OCI-M2 (cell line): ENCODE measurements at regions not wholly inside any gene's neighbourhood (a gene's known extent, or its start where the extent isn't known, plus 50 kb on each side); places are given as distances from the start of the nearest gene placed in this dataset.

Experiments used
- DNase-seq: peaks from one replicate; lab custom pipeline; 2025; ENCODE audit not compliant: unreplicated experiment; lab: John Stamatoyannopoulos, UW

DNA sequence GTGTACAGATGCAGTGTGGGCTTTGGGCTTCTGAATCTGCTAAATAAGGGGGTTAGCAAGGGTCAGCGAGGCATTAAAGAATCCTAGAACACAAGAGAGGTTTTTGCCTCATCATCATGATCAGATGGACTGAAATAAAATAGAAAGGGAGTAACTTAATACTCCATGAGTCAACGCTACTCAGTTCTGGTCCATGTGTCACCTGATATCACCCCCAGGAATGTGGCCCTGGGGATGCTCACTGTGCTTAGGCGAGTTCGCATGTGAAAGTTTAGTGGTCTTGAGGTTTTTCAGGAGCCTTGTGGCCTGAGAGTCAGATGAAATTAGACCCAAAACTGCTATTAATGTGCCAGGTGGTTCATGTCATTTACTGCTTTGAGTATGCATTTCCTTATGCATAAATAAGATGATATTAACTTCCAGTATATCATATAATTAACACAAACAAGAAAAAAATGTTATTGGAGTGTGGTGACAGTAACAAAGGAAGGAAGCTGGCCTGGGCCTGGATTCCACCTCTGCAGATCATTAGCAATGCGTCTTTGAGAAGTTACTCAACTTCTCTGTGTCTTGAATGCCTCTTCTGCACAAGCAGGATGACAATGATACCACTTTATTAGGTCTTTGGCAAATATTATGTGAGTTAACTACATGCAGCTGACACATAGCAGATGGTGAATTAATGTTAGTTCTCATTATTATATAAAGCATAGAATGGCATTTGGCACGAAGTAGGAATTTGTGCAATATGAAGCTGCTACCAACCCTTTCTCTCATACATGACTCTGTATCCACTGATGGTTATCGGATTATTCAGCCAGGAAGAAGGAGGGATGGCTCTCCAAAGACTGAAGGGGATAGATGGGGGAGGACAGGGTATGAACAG lies 1272.6 kb downstream of the AACS start:
- DNase-seq, result no peak

GRCh38 chr12:126342866-126343265 lies 1277.6 kb downstream of the AACS start:
- DNase-seq, result no peak

DNA sequence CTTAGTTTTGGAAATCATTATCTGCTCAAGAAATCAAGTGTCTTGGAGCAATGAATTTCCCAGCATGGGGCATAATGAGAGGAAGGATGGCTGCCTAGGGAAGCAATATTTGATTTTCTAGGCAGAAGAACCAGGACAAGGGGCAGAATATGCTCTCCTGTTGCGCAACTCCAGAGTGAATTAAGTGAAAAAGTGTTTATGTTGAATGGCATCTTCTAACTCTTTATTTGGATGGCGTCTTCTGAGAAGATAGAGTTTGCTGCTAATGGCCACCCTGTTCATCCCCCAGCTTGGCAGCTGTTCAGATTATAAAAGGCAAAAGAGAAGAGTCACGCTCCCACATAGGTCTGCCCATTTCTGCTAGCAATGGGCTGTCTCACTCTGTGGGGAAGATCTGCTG lies 1278.1 kb downstream of the AACS start:
- DNase-seq, result no peak

DNA sequence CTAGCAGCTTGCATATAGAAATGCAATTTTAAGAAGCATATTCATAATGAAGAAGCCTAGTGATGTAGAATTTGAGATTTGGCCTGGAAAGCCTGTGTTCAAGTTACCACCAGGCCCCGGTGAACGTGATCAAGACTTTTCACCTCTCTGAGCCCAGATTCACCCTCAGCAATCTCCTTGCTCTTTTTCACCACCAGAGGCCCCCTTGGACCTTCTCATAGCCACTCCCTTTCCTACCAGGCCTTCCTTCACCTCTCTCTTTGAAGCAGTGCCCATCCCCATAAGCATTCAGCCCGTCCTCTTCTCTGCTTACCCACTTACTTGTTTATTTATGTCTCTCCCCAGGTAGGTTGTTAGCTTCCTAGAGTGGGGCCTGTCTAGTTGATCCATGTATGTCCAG lies 1280.9 kb downstream of the AACS start:
- no peak for DNase-seq

GRCh38 chr12:126347421-126347820 lies 1282.2 kb downstream of the AACS start:
- DNase-seq, result no peak

DNA sequence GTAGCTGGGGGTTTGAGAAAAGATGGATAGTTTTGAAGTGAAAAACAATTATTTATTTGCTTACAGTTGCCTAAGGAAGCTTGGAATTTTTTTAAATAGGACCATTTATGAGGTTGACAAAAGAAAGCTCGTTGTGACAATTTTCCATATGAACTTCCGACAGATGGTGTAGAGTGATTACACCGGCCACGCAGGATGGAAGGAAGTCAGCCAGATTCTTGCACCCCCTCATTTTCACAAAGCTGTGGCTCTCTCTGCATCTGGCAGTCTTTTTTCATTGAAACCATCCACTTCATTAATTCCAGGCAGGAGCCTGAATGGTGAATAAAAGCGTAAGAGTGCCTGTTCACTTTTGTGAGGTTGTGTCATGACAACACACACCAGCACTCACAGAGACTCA lies 1284.1 kb downstream of the AACS start:
- DNase-seq, result no peak

- no peak for DNase-seq
These were observed 1288.4 kb downstream of the AACS start for GRCh38 chr12:126353604-126354003.

DNA sequence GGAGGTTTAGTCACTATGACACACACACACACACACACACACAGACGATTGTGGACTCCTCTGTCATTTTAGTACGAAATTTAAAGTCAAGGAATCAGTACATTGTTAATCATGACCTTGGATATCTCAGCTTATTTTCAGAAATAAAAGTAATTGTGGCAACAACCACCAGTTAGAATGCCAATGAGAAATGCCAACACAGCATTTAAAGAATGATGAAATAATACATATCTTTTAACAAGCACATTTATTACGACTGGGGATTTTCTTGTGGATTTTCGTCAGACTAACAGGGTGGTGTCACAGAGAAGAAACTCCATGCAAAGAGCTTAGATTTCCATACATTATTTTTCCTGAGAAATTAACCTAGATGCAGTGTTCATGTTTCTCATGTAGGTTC lies 1289.4 kb downstream of the AACS start:
- DNase-seq, result no peak

DNA sequence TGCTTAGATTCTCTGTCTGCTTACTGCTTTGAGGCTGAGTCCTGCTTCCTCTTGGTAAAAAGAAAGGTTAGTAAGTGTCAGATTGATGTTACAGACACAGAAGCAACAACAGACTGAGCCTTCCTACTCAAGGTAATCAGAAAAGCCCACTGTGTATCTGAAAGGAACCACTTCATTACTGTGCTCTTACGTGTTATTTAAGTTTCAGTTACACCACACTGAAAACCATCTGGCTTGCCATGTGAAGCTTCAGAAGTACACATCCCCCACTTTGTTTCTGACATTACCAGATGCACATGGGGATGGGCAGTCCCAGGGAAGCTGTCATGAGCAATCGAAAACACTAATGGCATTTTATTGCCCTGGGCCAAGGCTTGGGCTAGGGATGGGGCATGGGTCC lies 1290.1 kb downstream of the AACS start:
- DNase-seq, result no peak

DNA sequence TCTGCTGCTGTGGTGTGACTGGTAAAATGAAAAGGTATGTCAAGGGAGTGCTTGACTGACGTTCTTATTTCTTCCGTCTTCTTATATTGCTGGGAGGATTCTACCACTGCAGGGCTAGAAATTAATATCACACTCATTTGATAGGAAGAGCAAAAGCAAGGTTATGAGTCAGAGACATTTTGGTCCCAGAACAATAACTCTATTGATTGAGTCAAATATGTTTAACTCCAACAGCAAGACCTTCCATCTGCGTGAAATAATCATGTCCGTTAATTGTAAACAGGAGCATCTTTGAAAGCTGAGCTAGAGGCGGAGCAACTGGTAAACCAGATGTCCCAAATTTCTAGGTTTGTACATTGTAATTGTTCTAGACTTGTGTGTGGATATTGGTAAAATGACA lies 1293.6 kb downstream of the AACS start:
- DNase-seq, result no peak

DNA sequence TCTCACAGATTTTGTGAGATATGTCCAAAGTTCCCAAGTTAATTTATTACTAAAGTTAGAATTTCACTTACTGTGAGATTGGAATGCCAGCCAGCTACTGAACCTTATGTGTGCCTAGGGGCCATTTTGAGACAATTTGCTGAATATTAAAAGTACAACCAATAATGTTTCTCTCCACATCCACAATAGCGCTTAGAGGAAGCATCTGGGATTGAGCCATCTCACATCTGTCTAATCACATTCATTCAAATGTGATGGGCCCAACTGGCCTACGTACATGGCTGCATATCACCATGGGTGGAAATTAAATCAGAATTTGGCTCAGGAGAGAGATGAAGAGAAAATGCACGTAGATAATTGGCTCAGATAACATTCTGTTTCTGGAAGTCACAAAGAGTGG lies 1294.0 kb downstream of the AACS start:
- DNase-seq, result no peak

- no peak for DNase-seq
These were observed 1296.6 kb downstream of the AACS start for GRCh38 chr12:126361804-126362203.

- DNase-seq, result no peak
These were observed 1297.3 kb downstream of the AACS start for GRCh38 chr12:126362493-126362892.

GRCh38 chr12:126362964-126363363 lies 1297.7 kb downstream of the AACS start:
- no peak for DNase-seq

- no peak for DNase-seq
These were observed 1304.5 kb downstream of the AACS start for GRCh38 chr12:126369487-126370463.

DNA sequence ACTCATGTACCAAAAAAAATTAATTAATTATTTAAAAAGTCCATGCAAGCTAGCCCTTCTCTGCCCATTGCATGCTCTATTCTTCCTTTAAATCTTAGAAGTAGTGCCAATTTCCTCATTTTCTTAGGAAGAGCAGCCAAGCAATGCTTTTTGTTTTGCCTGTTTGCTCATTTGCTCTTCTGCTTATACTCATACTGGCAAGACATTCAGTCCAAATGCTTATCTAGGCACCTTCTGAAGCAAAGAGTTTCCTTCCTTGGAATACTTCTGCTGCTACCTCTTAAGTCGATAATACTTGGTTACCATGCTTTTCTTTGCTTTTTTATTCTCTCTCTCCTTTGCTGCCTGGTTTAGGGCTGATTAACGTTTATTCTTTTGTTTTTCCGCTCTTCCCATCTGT lies 1318.3 kb downstream of the AACS start:
- DNase-seq, result no peak

- no peak for DNase-seq
These were observed 1318.9 kb downstream of the AACS start for GRCh38 chr12:126384026-126384564.

DNA sequence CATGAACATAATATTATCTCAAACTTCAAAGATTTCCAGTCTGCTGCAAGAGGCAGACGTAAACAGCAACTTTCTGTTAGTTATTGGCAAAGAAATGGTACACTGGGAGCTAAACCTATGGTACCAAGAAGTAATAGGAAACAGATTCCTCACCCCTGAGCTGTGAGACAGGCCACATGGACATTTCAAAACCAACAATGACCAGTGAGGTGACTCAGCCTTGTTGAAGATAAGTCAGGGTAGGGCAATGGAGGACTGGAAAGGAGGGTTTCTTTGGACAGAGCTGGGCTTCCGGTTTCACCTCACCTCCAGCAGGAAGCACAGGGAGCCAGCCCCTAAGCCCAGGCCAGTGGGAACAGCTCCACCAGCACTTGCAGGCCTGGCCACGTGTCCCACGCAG lies 1320.5 kb downstream of the AACS start:
- DNase-seq, result no peak

- DNase-seq, result no peak
These were observed 1324.1 kb downstream of the AACS start for GRCh38 chr12:126389220-126389841.

DNA sequence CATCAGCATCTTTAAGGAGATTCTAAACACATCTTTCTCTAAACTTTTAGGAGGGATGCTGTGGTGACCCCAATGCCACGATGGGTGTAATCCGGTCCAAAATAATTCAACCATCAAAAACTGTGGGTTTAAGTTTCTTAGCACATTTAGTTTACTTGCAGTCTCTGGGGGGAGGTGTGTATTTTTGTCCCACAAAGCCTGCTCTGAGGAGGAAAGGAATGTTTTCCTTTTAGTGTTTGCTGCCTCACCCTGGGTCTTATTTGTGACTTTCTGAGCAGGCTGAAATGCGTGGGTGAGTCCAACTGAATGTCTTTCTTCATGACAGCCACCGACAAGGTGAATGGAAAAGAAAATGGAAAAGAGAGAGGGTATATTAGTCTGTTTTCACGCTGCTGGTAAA lies 1324.7 kb downstream of the AACS start:
- no peak for DNase-seq

DNA sequence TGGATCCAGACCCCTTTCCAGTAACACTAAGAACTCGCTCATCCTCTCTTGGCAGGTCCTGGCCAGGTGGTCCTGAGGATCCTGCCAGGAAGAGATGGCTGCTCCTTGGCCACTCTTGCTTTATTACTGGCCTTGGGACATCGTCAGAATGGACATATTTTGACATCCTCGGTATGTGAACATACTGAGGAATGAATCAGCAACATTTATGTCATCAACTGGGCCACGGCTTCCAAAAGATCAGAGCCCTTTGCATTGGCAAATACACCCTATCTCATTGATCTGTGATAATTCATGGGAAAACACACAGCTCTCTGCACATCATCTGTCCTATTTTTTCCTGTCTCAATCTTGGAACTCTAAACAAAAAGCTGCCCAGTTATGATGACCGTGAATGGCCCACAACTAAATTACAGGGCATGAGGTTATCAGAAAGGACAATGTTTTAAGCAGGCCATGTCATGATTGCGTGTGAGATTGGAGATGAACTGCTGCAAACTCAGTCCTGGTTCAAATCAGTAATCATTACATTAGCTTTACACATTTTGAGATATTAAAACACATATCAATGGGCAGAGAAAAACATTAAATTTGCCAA lies 1325.8 kb downstream of the AACS start:
- no peak for DNase-seq
